DOHH2 (cell line): ENCODE measurements at regions not wholly inside any gene's neighbourhood (a gene's known extent, or its start where the extent isn't known, plus 50 kb on each side); places are given as distances from the start of the nearest gene placed in this dataset.
"Not testable (repeated sequence)": the region's sequence is repeated elsewhere in the genome, so short reads cannot be mapped to it uniquely, and the experiment has no call there.

Source experiments
- EZH2phosphoT487 ChIP-seq: fragments of 200-600 bp; sonication (generic); IDR thresholded peaks from 2 replicates; pipeline ENCODE4 v1.6.1; 2017; ENCODE audit warnings: borderline replicate concordance, mild to moderate bottlenecking, antibody characterized with exemption, low read length, moderate library complexity, mixed read lengths
- TF ChIP-seq, protein P1 (sequence below): fragments of 200-600 bp; sonication (generic); IDR thresholded peaks from one replicate; pipeline ENCODE4 v1.5.1; 2014; ENCODE audit warnings: antibody characterized with exemption, mild to moderate bottlenecking, low read depth, low read length; ENCODE audit not compliant: poor library complexity, severe bottlenecking

DNA sequence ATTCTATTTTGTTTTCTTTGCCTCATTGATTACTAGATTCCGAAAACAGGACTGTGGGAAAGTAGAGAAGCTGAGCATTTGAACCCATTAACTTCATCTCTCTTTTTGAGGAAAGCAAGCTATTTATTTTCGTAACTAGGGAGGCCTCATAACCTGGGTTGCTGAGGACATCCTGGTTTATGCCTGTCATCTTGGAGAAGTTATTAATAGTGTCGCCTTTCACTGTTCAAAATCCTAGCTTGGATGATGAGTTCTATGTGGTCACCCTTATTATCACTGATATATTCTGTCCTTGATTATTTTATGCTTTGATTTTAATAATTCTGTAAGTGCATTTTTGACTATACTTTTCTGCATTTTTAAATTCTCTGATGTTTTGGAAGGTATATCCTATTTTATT, 89.3 kb upstream of the GOLGA6L4 start:
- TF ChIP-seq, protein P1, sequence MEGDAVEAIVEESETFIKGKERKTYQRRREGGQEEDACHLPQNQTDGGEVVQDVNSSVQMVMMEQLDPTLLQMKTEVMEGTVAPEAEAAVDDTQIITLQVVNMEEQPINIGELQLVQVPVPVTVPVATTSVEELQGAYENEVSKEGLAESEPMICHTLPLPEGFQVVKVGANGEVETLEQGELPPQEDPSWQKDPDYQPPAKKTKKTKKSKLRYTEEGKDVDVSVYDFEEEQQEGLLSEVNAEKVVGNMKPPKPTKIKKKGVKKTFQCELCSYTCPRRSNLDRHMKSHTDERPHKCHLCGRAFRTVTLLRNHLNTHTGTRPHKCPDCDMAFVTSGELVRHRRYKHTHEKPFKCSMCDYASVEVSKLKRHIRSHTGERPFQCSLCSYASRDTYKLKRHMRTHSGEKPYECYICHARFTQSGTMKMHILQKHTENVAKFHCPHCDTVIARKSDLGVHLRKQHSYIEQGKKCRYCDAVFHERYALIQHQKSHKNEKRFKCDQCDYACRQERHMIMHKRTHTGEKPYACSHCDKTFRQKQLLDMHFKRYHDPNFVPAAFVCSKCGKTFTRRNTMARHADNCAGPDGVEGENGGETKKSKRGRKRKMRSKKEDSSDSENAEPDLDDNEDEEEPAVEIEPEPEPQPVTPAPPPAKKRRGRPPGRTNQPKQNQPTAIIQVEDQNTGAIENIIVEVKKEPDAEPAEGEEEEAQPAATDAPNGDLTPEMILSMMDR: not testable (repeated sequence)
- TF ChIP-seq EZH2phosphoT487: not testable (repeated sequence)
